ENCODE measurements at regions not wholly inside any gene's neighbourhood (a gene's known extent, or its start where the extent isn't known, plus 50 kb on each side); places are given as distances from the start of the nearest gene placed in this dataset.

- no peak for TF ChIP-seq CTCF (IDR thresholded peaks at IDR 0.05)
- no peaks in the 10 kb centered on the region for H3K36me3 Mint-ChIP-seq
- no peak for DNase-seq
- Histone ChIP-seq H3K4me3 (ENCODE audit: low read length) (no peak overlapping the region), H3K4me1 (ENCODE audit: control insufficient read depth, insufficient read depth, low read length) (peaks cover 18% of the 10 kb centered on the region), H3K9me3 (ENCODE audit: control insufficient read depth, insufficient read depth, low read length) (no peaks in the 10 kb centered on the region), H3K36me3 (ENCODE audit: control insufficient read depth, insufficient read depth, low read length) (no peaks in the 10 kb centered on the region), H3K27ac (ENCODE audit: low read length) (no peak overlapping the region), H3K27me3 (ENCODE audit: control insufficient read depth, insufficient read depth, low read length) (no peaks in the 10 kb centered on the region)
- no peaks in the 10 kb centered on the region for H3K9me3 Mint-ChIP-seq
- ATAC-seq = peak in 2 of 3 donors; percentile 17 to 52
- intact Hi-C loops (cut with micrococcal nuclease) = no loop called here
- peak overlapping the region in 1 of 2 donors; percentile 20 for H3K27ac Mint-ChIP-seq
- peaks cover 0 to 16% of the 10 kb centered on the region in 2 donors for H3K4me1 Mint-ChIP-seq
- WGBS (ENCODE audit: insufficient coverage) = 11% methylated on average over 6 of the region's 9 CpGs
- no peak overlapping the region for H3K4me3 Mint-ChIP-seq
- H3K27me3 Mint-ChIP-seq (ENCODE audit: low read depth in 2 of 2) = peaks cover 0 to 8% of the 10 kb centered on the region in 2 donors
Observed at GRCh38 chr6:45741437-45742171, 274.1 kb downstream of the CLIC5 start.

GRCh38 chr6:45739058-45739457 is 276.6 kb downstream of the CLIC5 start:
- Mint-ChIP-seq H3K27me3 (ENCODE audit: low read depth in 2 of 2) (peaks cover 1 to 16% of the 10 kb centered on the region in 2 donors), H3K4me1 (peaks cover 0 to 16% of the 10 kb centered on the region in 2 donors), H3K36me3 (no peaks in the 10 kb centered on the region), H3K27ac (no peak overlapping the region), H3K9me3 (no peaks in the 10 kb centered on the region), H3K4me3 (no peak overlapping the region)
- no peak for TF ChIP-seq CTCF (IDR thresholded peaks at IDR 0.05)
- no peaks in the 10 kb centered on the region for H3K36me3 ChIP-seq (ENCODE audit: control insufficient read depth, insufficient read depth, low read length)
- H3K27ac ChIP-seq (ENCODE audit: low read length) = no peak overlapping the region
- DNase-seq (no peak), ATAC-seq (no peak)
- intact Hi-C loops (cut with micrococcal nuclease) = no loop called here
- H3K27me3 ChIP-seq (ENCODE audit: control insufficient read depth, insufficient read depth, low read length) = no peaks in the 10 kb centered on the region
- no peaks in the 10 kb centered on the region for H3K9me3 ChIP-seq (ENCODE audit: control insufficient read depth, insufficient read depth, low read length)
- 96% methylated on average over 2 of the region's 3 CpGs for WGBS (ENCODE audit: insufficient coverage)
- no peak overlapping the region for H3K4me3 ChIP-seq (ENCODE audit: low read length)
- peaks cover 18% of the 10 kb centered on the region for H3K4me1 ChIP-seq (ENCODE audit: control insufficient read depth, insufficient read depth, low read length)

GRCh38 chr6:45738057-45738455 is 277.6 kb downstream of the CLIC5 start:
- H3K4me1 Mint-ChIP-seq = peaks cover 0 to 13% of the 10 kb centered on the region in 2 donors
- H3K4me1 ChIP-seq (ENCODE audit: control insufficient read depth, insufficient read depth, low read length) = peaks cover 18% of the 10 kb centered on the region
- 82% methylated on average over 5 of the region's 5 CpGs for WGBS (ENCODE audit: insufficient coverage)
- no peaks in the 10 kb centered on the region for H3K9me3 ChIP-seq (ENCODE audit: control insufficient read depth, insufficient read depth, low read length)
- peaks cover 5 to 11% of the 10 kb centered on the region in 2 donors for H3K27me3 Mint-ChIP-seq (ENCODE audit: low read depth in 2 of 2)
- H3K4me3 ChIP-seq (ENCODE audit: low read length) = no peak overlapping the region
- H3K9me3 Mint-ChIP-seq = no peaks in the 10 kb centered on the region
- no peaks in the 10 kb centered on the region for H3K36me3 ChIP-seq (ENCODE audit: control insufficient read depth, insufficient read depth, low read length)
- H3K27me3 ChIP-seq (ENCODE audit: control insufficient read depth, insufficient read depth, low read length) = no peaks in the 10 kb centered on the region
- intact Hi-C loops (cut with micrococcal nuclease) = no loop called here
- DNase-seq = no peak
- H3K4me3 Mint-ChIP-seq = no peak overlapping the region
- TF ChIP-seq CTCF (IDR thresholded peaks at IDR 0.05) = no peak
- no peak overlapping the region for H3K27ac Mint-ChIP-seq
- H3K36me3 Mint-ChIP-seq = no peaks in the 10 kb centered on the region
- no peak for ATAC-seq
- H3K27ac ChIP-seq (ENCODE audit: low read length) = no peak overlapping the region

Measured in natural killer cell (primary cell).